PC-9 (cell line): ENCODE measurements at regions not wholly inside any gene's neighbourhood (a gene's known extent, or its start where the extent isn't known, plus 50 kb on each side); places are given as distances from the start of the nearest gene placed in this dataset.

ENCODE experiments used
- BruUV-seq: library from RNA; stranded (reverse); fragments of 400-500 nt; replicated peaks from 2 replicates; lab custom pipeline; 2021; lab: Mats Ljungman, UMichigan
- CTCF ChIA-PET: fragments of 300-600 bp; sonication (Branson Sonifier 250); formaldehyde crosslinking; loops from one replicate; lab custom pipeline; 2022; ENCODE audit warnings: antibody characterized with exemption; lab: Charles Lee
- POLR2A ChIA-PET: fragments of 300-600 bp; sonication (Branson Sonifier 250); formaldehyde crosslinking; loops from one replicate; lab custom pipeline; 2022; ENCODE audit warnings: antibody characterized with exemption; ENCODE audit not compliant: unreplicated experiment; lab: Charles Lee
- DNase-seq, 2 experiments: peaks; one replicate each; pipeline versions ENCODE4 v3.0.0 to v3.0.0-alpha.2; 2015 to 2022; ENCODE audit warnings: mixed read lengths in 1 of 2
- H2AFZ ChIP-seq: fragments of 200-600 bp; sonication (generic); 2 replicates; pipeline ENCODE4 v1.8.1; 2017; ENCODE audit warnings: antibody characterized with exemption
- H3F3A ChIP-seq: fragments of 200-600 bp; sonication (generic); 2 replicates; pipeline ENCODE4 v1.8.1; 2017; ENCODE audit warnings: antibody characterized with exemption, mild to moderate bottlenecking, low read depth; ENCODE audit not compliant: insufficient read depth
- H3K27ac ChIP-seq: fragments of 200-600 bp; sonication (generic); 2 replicates; pipeline ENCODE4 v1.6.1; 2016; ENCODE audit warnings: mixed run types
- H3K27me3 ChIP-seq: fragments of 200-600 bp; sonication (generic); 2 replicates; pipeline ENCODE4 v1.6.1; 2016; ENCODE audit warnings: low read depth, mixed run types; ENCODE audit not compliant: insufficient read depth
- H3K36me3 ChIP-seq: fragments of 200-600 bp; sonication (generic); 2 replicates; pipeline ENCODE4 v1.6.1; 2016; ENCODE audit warnings: low read depth, mixed run types
- H3K4me1 ChIP-seq: fragments of 200-600 bp; sonication (generic); replicated peaks from 2 replicates; pipeline ENCODE4 v1.6.1; 2016; ENCODE audit warnings: mixed run types; ENCODE audit not compliant: insufficient read depth
- H3K4me2 ChIP-seq: fragments of 200-600 bp; sonication (generic); 2 replicates; pipeline ENCODE4 v1.6.1; 2017; ENCODE audit warnings: mixed run types
- H3K4me3 ChIP-seq: fragments of 200-600 bp; sonication (generic); 2 replicates; pipeline ENCODE4 v1.6.1; 2016; ENCODE audit warnings: mixed run types
- H3K79me2 ChIP-seq: fragments of 200-600 bp; sonication (generic); 2 replicates; pipeline ENCODE4 v1.6.1; 2017; ENCODE audit warnings: low read depth, mixed run types
- H3K9me2 ChIP-seq: fragments of 200-600 bp; sonication (generic); 2 replicates; pipeline ENCODE4 v1.8.1; 2017; ENCODE audit warnings: mild to moderate bottlenecking; ENCODE audit not compliant: insufficient read depth
- H3K9me3 ChIP-seq: fragments of 200-600 bp; sonication (generic); 2 replicates; pipeline ENCODE4 v1.8.1; 2016; ENCODE audit warnings: low read depth; ENCODE audit not compliant: insufficient read depth
- H4K20me1 ChIP-seq: fragments of 200-600 bp; sonication (generic); 2 replicates; pipeline ENCODE4 v1.8.1; 2017; ENCODE audit not compliant: insufficient read depth
- EZH2 ChIP-seq: fragments of 200-600 bp; sonication (generic); IDR thresholded peaks from 2 replicates; pipeline ENCODE4 v1.8.0; 2017; ENCODE audit warnings: antibody characterized with exemption, low read depth
- intact Hi-C: fragments of 100-400 bp; cut with micrococcal nuclease; formaldehyde crosslinking; loops from one replicate; pipeline ENCODE4 v1.10.0; 2022; ENCODE audit not compliant: unreplicated experiment
- TF ChIP-seq, protein P1 (sequence below): fragments of 200-600 bp; sonication (generic); conservative IDR thresholded peaks from 2 replicates; pipeline ENCODE4 v1.6.1; 2017; ENCODE audit warnings: mixed run types, antibody characterized with exemption, mild to moderate bottlenecking, moderate library complexity

DNA sequence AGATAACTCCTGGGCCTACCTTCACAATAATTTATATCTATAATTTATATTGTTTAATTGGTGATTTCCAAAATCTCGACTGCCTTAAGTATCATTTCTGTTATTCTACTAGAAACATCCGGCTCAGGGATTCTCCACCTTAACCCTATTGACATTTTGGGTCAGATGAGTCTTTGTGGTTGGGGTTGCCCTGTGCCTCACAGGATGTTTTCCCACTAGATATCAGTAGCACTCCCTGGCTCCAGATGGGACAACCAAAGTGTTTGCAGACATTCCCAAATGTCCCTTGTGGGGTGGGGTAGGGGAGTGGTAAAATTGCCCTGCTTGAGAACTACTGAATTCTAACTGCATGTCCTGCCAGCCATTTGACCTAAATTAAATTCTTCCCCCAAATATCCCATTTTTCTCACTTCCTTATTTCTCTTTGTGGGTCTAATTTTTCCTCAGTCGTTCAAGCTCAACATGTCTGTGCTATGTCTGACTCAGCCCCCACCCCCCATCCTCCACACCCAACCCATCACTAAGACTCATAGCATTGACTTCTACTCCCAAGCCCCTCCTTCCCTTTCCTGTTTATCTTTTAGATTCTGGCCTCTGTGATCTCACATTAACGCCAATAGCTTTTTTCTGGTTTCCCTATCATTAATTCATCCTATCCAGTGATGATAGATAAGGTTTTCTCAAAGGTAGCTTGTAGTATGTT lies 545.1 kb downstream of the EFNB2 start:
- Histone ChIP-seq H2AFZ (no peak overlapping the region), H3K9me2 (no peaks in the 10 kb centered on the region), H3K4me1 (peaks cover 13% of the 10 kb centered on the region; the same call in 1 of the 2 replicates), H3K4me3 (no peak overlapping the region), H4K20me1 (no peaks in the 10 kb centered on the region), H3K27ac (no peak overlapping the region), H3K27me3 (no peaks in the 10 kb centered on the region), H3K9me3 (0 out of 2 replicates have a peak, but pooled peaks cover 5% of the 10 kb centered on the region), H3K4me2 (no peak overlapping the region), H3K36me3 (no peaks in the 10 kb centered on the region), H3K79me2 (no peaks in the 10 kb centered on the region), H3F3A (peaks cover 8% of the 10 kb centered on the region; the same call in 1 of the 2 replicates)
- BruUV-seq = no TSS peak
- CTCF ChIA-PET = no interaction called here
- no peak for DNase-seq
- intact Hi-C loops = loop anchor here (2.0 kb wide), 1 partner anchor 114 kb away; no protein-coding TSS in a partner anchor
- POLR2A ChIA-PET = interaction anchor here (0.5 to 0.6 kb wide), 2 partner anchors 625 to 1783 kb away, joined by 3 to 6 read pairs; no protein-coding TSS in a partner anchor
- TF ChIP-seq EZH2 = no peak
- TF ChIP-seq, protein P1, sequence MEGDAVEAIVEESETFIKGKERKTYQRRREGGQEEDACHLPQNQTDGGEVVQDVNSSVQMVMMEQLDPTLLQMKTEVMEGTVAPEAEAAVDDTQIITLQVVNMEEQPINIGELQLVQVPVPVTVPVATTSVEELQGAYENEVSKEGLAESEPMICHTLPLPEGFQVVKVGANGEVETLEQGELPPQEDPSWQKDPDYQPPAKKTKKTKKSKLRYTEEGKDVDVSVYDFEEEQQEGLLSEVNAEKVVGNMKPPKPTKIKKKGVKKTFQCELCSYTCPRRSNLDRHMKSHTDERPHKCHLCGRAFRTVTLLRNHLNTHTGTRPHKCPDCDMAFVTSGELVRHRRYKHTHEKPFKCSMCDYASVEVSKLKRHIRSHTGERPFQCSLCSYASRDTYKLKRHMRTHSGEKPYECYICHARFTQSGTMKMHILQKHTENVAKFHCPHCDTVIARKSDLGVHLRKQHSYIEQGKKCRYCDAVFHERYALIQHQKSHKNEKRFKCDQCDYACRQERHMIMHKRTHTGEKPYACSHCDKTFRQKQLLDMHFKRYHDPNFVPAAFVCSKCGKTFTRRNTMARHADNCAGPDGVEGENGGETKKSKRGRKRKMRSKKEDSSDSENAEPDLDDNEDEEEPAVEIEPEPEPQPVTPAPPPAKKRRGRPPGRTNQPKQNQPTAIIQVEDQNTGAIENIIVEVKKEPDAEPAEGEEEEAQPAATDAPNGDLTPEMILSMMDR = no peak

DNA sequence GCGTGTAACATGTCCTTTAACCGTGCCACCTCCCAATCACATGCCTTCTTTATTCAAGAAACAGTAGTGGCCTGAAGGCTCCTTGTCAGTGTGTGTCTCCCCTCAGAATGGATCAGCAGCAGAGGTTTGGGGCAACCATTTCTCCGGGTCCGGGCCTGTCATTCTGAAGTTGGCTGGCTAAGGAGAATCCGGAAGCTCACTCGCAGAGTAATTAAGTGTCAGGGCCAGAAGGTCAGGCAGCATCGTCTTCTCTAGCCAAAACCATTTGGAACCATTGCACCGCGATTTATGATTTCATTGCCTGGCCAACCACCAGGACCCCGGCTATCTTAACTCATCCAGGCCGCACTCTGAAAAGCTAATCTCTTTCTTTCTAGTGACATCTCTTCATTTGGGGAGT lies 550.8 kb downstream of the EFNB2 start:
- no peaks in the 10 kb centered on the region for H3K27me3 ChIP-seq
- CTCF ChIA-PET = no interaction called here
- no peak for DNase-seq
- H3F3A ChIP-seq = peaks cover 6% of the 10 kb centered on the region; the same call in 1 of the 2 replicates
- H3K9me2 ChIP-seq = no peaks in the 10 kb centered on the region
- H3K79me2 ChIP-seq = no peaks in the 10 kb centered on the region
- no peaks in the 10 kb centered on the region for H3K36me3 ChIP-seq
- no peak overlapping the region for H3K27ac ChIP-seq
- H3K4me3 ChIP-seq = no peak overlapping the region
- peaks cover 5% of the 10 kb centered on the region; the same call in 1 of the 2 replicates for H3K9me3 ChIP-seq
- H3K4me2 ChIP-seq = no peak overlapping the region
- no peak overlapping the region for H2AFZ ChIP-seq
- POLR2A ChIA-PET = no interaction called here
- H3K4me1 ChIP-seq = peaks cover 16% of the 10 kb centered on the region
- TF ChIP-seq, protein P1 = no peak
- no peak for TF ChIP-seq EZH2
- no peaks in the 10 kb centered on the region for H4K20me1 ChIP-seq
- intact Hi-C loops = no loop called here
- BruUV-seq = no TSS peak

DNA sequence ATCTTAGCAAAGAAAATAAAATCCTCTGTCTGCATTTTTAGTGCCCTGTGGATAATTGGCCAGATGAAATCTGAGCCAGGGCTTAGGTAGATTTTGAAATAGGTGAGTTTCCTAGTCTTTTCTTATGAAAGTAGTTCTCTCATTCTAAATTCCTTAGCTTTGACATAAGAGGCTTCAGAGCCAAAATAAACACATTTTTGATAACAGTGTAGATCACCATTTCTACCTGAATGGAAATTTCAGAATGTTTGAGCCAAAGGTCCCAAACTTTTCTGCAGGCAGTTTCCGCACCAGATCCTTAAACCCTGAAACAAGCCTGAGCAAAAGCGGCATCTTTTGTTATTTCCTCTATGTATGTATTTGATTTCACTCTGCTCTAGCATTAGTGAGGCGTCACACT lies 551.2 kb downstream of the EFNB2 start:
- H3K4me1 ChIP-seq = peaks cover 16% of the 10 kb centered on the region
- peak in 1 of 2 experiments; percentile 75 for DNase-seq
- intact Hi-C loops = no loop called here

More for the DNA sequence above, 551.2 kb downstream of the EFNB2 start:
- no peaks in the 10 kb centered on the region for H3K36me3 ChIP-seq
- CTCF ChIA-PET = no interaction called here
- no peak overlapping the region for H2AFZ ChIP-seq
- H3K9me3 ChIP-seq = peaks cover 5% of the 10 kb centered on the region; the same call in 1 of the 2 replicates
- H3F3A ChIP-seq = peaks cover 6% of the 10 kb centered on the region; the same call in 1 of the 2 replicates
- POLR2A ChIA-PET = no interaction called here
- 0 out of 2 replicates have a peak overlapping the region, but pooled peaks have one; percentile 5 for H3K27ac ChIP-seq
- H3K9me2 ChIP-seq = no peaks in the 10 kb centered on the region
- no peak overlapping the region for H3K4me2 ChIP-seq
- TF ChIP-seq EZH2 = no peak
- BruUV-seq = no TSS peak
- no peaks in the 10 kb centered on the region for H3K79me2 ChIP-seq
- no peaks in the 10 kb centered on the region for H4K20me1 ChIP-seq
- H3K4me3 ChIP-seq = no peak overlapping the region
- H3K27me3 ChIP-seq = no peaks in the 10 kb centered on the region
